ENCODE measurements at regions not wholly inside any gene's neighbourhood (a gene's known extent, or its start where the extent isn't known, plus 50 kb on each side); places are given as distances from the start of the nearest gene placed in this dataset.
A peak's percentile ranks its signal among the peaks of the same experiment; 100 is the strongest.

GRCh38 chr13:42490676-42491075, 83.3 kb upstream of the TNFSF11 start:
- peak; percentile 63 for DNase-seq
- Histone ChIP-seq H3K9me2 (replicated peaks; ENCODE audit: low read length) (no peaks in the 10 kb centered on the region), H3K27me3 (ENCODE audit: low read length) (no peaks in the 10 kb centered on the region), H3K9ac (ENCODE audit: low read length) (no peak overlapping the region), H3K9me3 (ENCODE audit: low read length) (no peaks in the 10 kb centered on the region), H2AFZ (ENCODE audit: low read length) (no peak overlapping the region), H3K27ac (ENCODE audit: low read length) (peak overlapping the region; percentile 43), H4K20me1 (ENCODE audit: low read length) (no peaks in the 10 kb centered on the region), H3K79me2 (ENCODE audit: low read length) (no peaks in the 10 kb centered on the region), H3K4me3 (ENCODE audit: low read length) (no peak overlapping the region), H3K4me1 (ENCODE audit: insufficient read depth, low read length) (peaks cover 38% of the 10 kb centered on the region), H3K36me3 (ENCODE audit: low read depth, low read length) (no peaks in the 10 kb centered on the region), H3F3A (ENCODE audit: low read length, unreplicated experiment) (no peaks in the 10 kb centered on the region), H3K4me2 (ENCODE audit: low read length) (peak overlapping the region; percentile 10; the same call in 1 of the 2 replicates)
- ChIA-PET CTCF (no interaction called here), POLR2A (ENCODE audit: unreplicated experiment) (no interaction called here)
- TF ChIP-seq, protein P1, sequence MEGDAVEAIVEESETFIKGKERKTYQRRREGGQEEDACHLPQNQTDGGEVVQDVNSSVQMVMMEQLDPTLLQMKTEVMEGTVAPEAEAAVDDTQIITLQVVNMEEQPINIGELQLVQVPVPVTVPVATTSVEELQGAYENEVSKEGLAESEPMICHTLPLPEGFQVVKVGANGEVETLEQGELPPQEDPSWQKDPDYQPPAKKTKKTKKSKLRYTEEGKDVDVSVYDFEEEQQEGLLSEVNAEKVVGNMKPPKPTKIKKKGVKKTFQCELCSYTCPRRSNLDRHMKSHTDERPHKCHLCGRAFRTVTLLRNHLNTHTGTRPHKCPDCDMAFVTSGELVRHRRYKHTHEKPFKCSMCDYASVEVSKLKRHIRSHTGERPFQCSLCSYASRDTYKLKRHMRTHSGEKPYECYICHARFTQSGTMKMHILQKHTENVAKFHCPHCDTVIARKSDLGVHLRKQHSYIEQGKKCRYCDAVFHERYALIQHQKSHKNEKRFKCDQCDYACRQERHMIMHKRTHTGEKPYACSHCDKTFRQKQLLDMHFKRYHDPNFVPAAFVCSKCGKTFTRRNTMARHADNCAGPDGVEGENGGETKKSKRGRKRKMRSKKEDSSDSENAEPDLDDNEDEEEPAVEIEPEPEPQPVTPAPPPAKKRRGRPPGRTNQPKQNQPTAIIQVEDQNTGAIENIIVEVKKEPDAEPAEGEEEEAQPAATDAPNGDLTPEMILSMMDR (conservative IDR thresholded peaks at IDR 0.05; ENCODE audit: low read depth, low read length) = no peak
- TF ChIP-seq EZH2phosphoT487 (IDR thresholded peaks at IDR 0.05; ENCODE audit: borderline replicate concordance, low read length) (no peak), EZH2 (IDR thresholded peaks at IDR 0.05; ENCODE audit: low read length, unreplicated experiment) (no peak)
- no peak for ATAC-seq
- intact Hi-C loops (cut with micrococcal nuclease) = no loop called here
- no TSS peak for BruUV-seq (replicated peaks)

- TF ChIP-seq EZH2phosphoT487 (IDR thresholded peaks at IDR 0.05; ENCODE audit: borderline replicate concordance, low read length) (no peak), EZH2 (IDR thresholded peaks at IDR 0.05; ENCODE audit: low read length, unreplicated experiment) (no peak)
- TF ChIP-seq, protein P1 (conservative IDR thresholded peaks at IDR 0.05; ENCODE audit: low read depth, low read length) = no peak
- H3K79me2 ChIP-seq (ENCODE audit: low read length) = no peaks in the 10 kb centered on the region
- BruUV-seq (replicated peaks) = no TSS peak
- H3K4me3 ChIP-seq (ENCODE audit: low read length) = no peak overlapping the region
- H3K4me2 ChIP-seq (ENCODE audit: low read length) = no peak overlapping the region
- CTCF ChIA-PET = no interaction called here
- no peak overlapping the region for H2AFZ ChIP-seq (ENCODE audit: low read length)
- intact Hi-C loops (cut with micrococcal nuclease) = no loop called here
- no peaks in the 10 kb centered on the region for H3F3A ChIP-seq (ENCODE audit: low read length, unreplicated experiment)
- DNase-seq (no peak), ATAC-seq (no peak)
- POLR2A ChIA-PET (ENCODE audit: unreplicated experiment) = no interaction called here
- H3K9ac ChIP-seq (ENCODE audit: low read length) = no peak overlapping the region
- H3K4me1 ChIP-seq (ENCODE audit: insufficient read depth, low read length) = peaks cover 26% of the 10 kb centered on the region
- no peaks in the 10 kb centered on the region for H4K20me1 ChIP-seq (ENCODE audit: low read length)
- H3K9me3 ChIP-seq (ENCODE audit: low read length) = no peaks in the 10 kb centered on the region
- H3K9me2 ChIP-seq (replicated peaks; ENCODE audit: low read length) = no peaks in the 10 kb centered on the region
- H3K36me3 ChIP-seq (ENCODE audit: low read depth, low read length) = no peaks in the 10 kb centered on the region
- no peaks in the 10 kb centered on the region for H3K27me3 ChIP-seq (ENCODE audit: low read length)
- no peak overlapping the region for H3K27ac ChIP-seq (ENCODE audit: low read length)
Observed at GRCh38 chr13:42492372-42492920, 81.5 kb upstream of the TNFSF11 start.

DNA sequence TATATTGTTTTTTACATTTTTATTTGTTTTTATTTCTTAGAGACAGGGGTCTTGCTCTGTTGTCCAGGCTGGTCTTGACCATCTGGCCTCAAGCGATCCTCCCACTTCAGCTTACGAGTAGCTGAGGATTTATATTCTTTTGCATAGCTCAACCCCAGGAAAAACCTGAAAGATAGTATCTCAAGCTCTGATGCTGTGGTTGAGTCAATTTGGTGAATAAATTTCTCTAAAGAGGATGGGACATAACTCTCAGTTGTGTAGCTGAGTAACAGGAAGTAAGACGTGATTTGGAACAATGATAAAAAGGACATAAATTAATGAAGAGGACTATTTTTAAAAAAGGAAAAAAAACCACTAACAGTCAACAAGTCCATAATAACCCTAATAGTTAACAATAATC, 79.8 kb upstream of the TNFSF11 start:
- H3F3A ChIP-seq (ENCODE audit: low read length, unreplicated experiment) = no peaks in the 10 kb centered on the region
- DNase-seq (peak; percentile 25), ATAC-seq (no peak)
- ChIA-PET POLR2A (ENCODE audit: unreplicated experiment) (no interaction called here), CTCF (no interaction called here)
- no peak overlapping the region for H3K4me3 ChIP-seq (ENCODE audit: low read length)
- intact Hi-C loops (cut with micrococcal nuclease) = no loop called here
- H3K9me3 ChIP-seq (ENCODE audit: low read length) = no peaks in the 10 kb centered on the region
- H3K79me2 ChIP-seq (ENCODE audit: low read length) = no peaks in the 10 kb centered on the region
- H3K9ac ChIP-seq (ENCODE audit: low read length) = no peak overlapping the region
- H3K36me3 ChIP-seq (ENCODE audit: low read depth, low read length) = no peaks in the 10 kb centered on the region
- peak overlapping the region; percentile 61; the same call in 1 of the 2 replicates for H3K27ac ChIP-seq (ENCODE audit: low read length)
- no peak overlapping the region for H3K4me2 ChIP-seq (ENCODE audit: low read length)
- H3K4me1 ChIP-seq (ENCODE audit: insufficient read depth, low read length) = peaks cover 25% of the 10 kb centered on the region
- no peaks in the 10 kb centered on the region for H3K9me2 ChIP-seq (replicated peaks; ENCODE audit: low read length)
- no TSS peak for BruUV-seq (replicated peaks)
- no peaks in the 10 kb centered on the region for H3K27me3 ChIP-seq (ENCODE audit: low read length)
- TF ChIP-seq, protein P1 (conservative IDR thresholded peaks at IDR 0.05; ENCODE audit: low read depth, low read length) = no peak
- TF ChIP-seq EZH2 (IDR thresholded peaks at IDR 0.05; ENCODE audit: low read length, unreplicated experiment) = no peak
- TF ChIP-seq EZH2phosphoT487 (IDR thresholded peaks at IDR 0.05; ENCODE audit: borderline replicate concordance, low read length) = no peak
- H4K20me1 ChIP-seq (ENCODE audit: low read length) = no peaks in the 10 kb centered on the region
- no peak overlapping the region for H2AFZ ChIP-seq (ENCODE audit: low read length)
